IMR-90 (cell line): ENCODE measurements at regions not wholly inside any gene's neighbourhood (a gene's known extent, or its start where the extent isn't known, plus 50 kb on each side); places are given as distances from the start of the nearest gene placed in this dataset.

Experiments
- ATAC-seq: fragments of 200-7000 bp; cut with Tn5 transposase; 2 replicates; pipeline ENCODE4 v1.9.1; 2020; ENCODE audit warnings: low read depth, mild to moderate bottlenecking, moderate library complexity
- BruUV-seq: library from RNA; stranded (reverse); fragments of 400-500 nt; replicated peaks from 2 replicates; lab custom pipeline; 2021; lab: Mats Ljungman, UMichigan
- CTCF ChIA-PET: fragments of 300-600 bp; formaldehyde crosslinking; extraction: SDS; loops from one replicate; lab custom pipeline; 2021; ENCODE audit warnings: antibody characterized with exemption; lab: Yijun Ruan, JAX
- POLR2A ChIA-PET: fragments of 300-600 bp; sonication (Branson Sonifier 250); formaldehyde crosslinking; loops from one replicate; lab custom pipeline; 2022; ENCODE audit warnings: antibody characterized with exemption; ENCODE audit not compliant: unreplicated experiment; lab: Charles Lee
- DNase-seq: peaks from one replicate; pipeline ENCODE4 v3.0.0; 2013
- H2AFZ ChIP-seq: replicated peaks from 2 replicates; pipeline ENCODE3; 2013; ENCODE audit warnings: low read length, mild to moderate bottlenecking; ENCODE audit not compliant: poor library complexity
- H2AK5ac ChIP-seq: 2 replicates; pipeline ENCODE4 v1.6.1; 2013; ENCODE audit warnings: low read depth, low read length, inconsistent platforms
- H2AK9ac ChIP-seq: replicated peaks from 2 replicates; pipeline ENCODE3; 2013; ENCODE audit warnings: mild to moderate bottlenecking, low read depth, low read length, moderate library complexity; ENCODE audit not compliant: poor library complexity
- H2BK120ac ChIP-seq: 2 replicates; pipeline ENCODE4 v1.6.1; 2013; ENCODE audit warnings: low read depth, low read length, inconsistent platforms
- H2BK15ac ChIP-seq: 3 replicates; pipeline ENCODE4 v1.6.1; 2013; ENCODE audit warnings: low read depth, low read length, inconsistent platforms
- H2BK20ac ChIP-seq: 2 replicates; pipeline ENCODE4 v1.6.1; 2013; ENCODE audit warnings: low read depth, mild to moderate bottlenecking, inconsistent platforms, low read length, moderate library complexity
- H2BK5ac ChIP-seq: 2 replicates; pipeline ENCODE4 v1.6.1; 2013; ENCODE audit warnings: mild to moderate bottlenecking, low read depth, low read length, inconsistent platforms; ENCODE audit not compliant: poor library complexity, severe bottlenecking
- H3K14ac ChIP-seq: replicated peaks from 2 replicates; pipeline ENCODE4 v1.6.1; 2013; ENCODE audit warnings: low read depth, low read length, inconsistent platforms
- H3K18ac ChIP-seq: 2 replicates; pipeline ENCODE4 v1.6.1; 2013; ENCODE audit warnings: low read depth, low read length, control low read depth
- H3K23ac ChIP-seq: 2 replicates; pipeline ENCODE4 v1.6.1; 2013; ENCODE audit warnings: low read depth, low read length, inconsistent platforms
- H3K27ac ChIP-seq: 2 replicates; pipeline ENCODE4 v1.5.1; 2013; ENCODE audit warnings: mild to moderate bottlenecking, control low read depth, low read length; ENCODE audit not compliant: insufficient read depth
- H3K27me3 ChIP-seq: 2 replicates; pipeline ENCODE4 v1.6.1; 2013; ENCODE audit warnings: low read length; ENCODE audit not compliant: control insufficient read depth, insufficient read depth
- H3K36me3 ChIP-seq: 2 replicates; pipeline ENCODE4 v1.6.1; 2013; ENCODE audit warnings: low read length, mixed read lengths; ENCODE audit not compliant: control insufficient read depth, insufficient read depth
- H3K4ac ChIP-seq: 2 replicates; pipeline ENCODE4 v1.6.1; 2013; ENCODE audit warnings: low read depth, low read length, inconsistent platforms
- H3K4me1 ChIP-seq: 2 replicates; pipeline ENCODE4 v1.6.1; 2013; ENCODE audit warnings: low read length, mixed read lengths; ENCODE audit not compliant: control insufficient read depth, insufficient read depth
- H3K4me2 ChIP-seq: 2 replicates; pipeline ENCODE4 v1.6.1; 2013; ENCODE audit warnings: low read depth, mild to moderate bottlenecking, control low read depth, low read length, moderate library complexity
- H3K4me3 ChIP-seq: 2 replicates; pipeline ENCODE4 v1.5.1; 2013; ENCODE audit warnings: low read depth, mild to moderate bottlenecking, control low read depth, low read length, moderate library complexity; ENCODE audit not compliant: insufficient read depth
- H3K56ac ChIP-seq: 2 replicates; pipeline ENCODE4 v1.6.1; 2013; ENCODE audit warnings: low read length, inconsistent platforms; ENCODE audit not compliant: insufficient read depth; ENCODE audit errors: extremely low read depth
- H3K79me1 ChIP-seq, 2 experiments: 2 replicates each; pipeline ENCODE4 v1.6.1; 2013; ENCODE audit warnings: low read length in 2 of 2, inconsistent platforms in 1 of 2, low read depth in 1 of 2
- H3K9ac ChIP-seq: 2 replicates; pipeline ENCODE4 v1.6.1; 2013; ENCODE audit warnings: low read depth, low read length, control low read depth
- H3K9me1 ChIP-seq: 2 replicates; pipeline ENCODE4 v1.6.1; 2013; ENCODE audit warnings: low read length, inconsistent platforms; ENCODE audit not compliant: insufficient read depth
- H3K9me3 ChIP-seq: 2 replicates; pipeline ENCODE4 v1.6.1; 2013; ENCODE audit warnings: low read length; ENCODE audit not compliant: control insufficient read depth, insufficient read depth
- H4K20me1 ChIP-seq: 2 replicates; pipeline ENCODE4 v1.6.1; 2013; ENCODE audit warnings: low read length, inconsistent platforms; ENCODE audit not compliant: insufficient read depth
- H4K5ac ChIP-seq: 2 replicates; pipeline ENCODE4 v1.6.1; 2013; ENCODE audit warnings: mild to moderate bottlenecking, low read depth, low read length, control low read depth
- H4K8ac ChIP-seq, 2 experiments: 2 replicates each; pipeline ENCODE4 v1.6.1; 2013; ENCODE audit warnings: low read depth in 2 of 2, low read length in 2 of 2, control low read depth in 1 of 2, inconsistent platforms in 1 of 2
- H4K91ac ChIP-seq: 2 replicates; pipeline ENCODE4 v1.6.1; 2013; ENCODE audit warnings: low read depth, low read length, inconsistent platforms; ENCODE audit not compliant: insufficient read depth
- BHLHE40 ChIP-seq: fragments of 150-350 bp; IDR thresholded peaks from 2 replicates; pipeline ENCODE4 v1.6.1; 2016; ENCODE audit warnings: mild to moderate bottlenecking, low read depth, low read length
- CTCF ChIP-seq: conservative IDR thresholded peaks from 2 replicates; pipeline ENCODE4 v1.5.1; 2012; ENCODE audit warnings: mild to moderate bottlenecking, low read depth, low read length, improper control_type of control experiment
- FOS ChIP-seq: fragments of 150-350 bp; IDR thresholded peaks from 2 replicates; pipeline ENCODE4 v1.6.1; 2016; ENCODE audit warnings: low read depth, low read length
- MAFK ChIP-seq: IDR thresholded peaks from 2 replicates; pipeline ENCODE4 v1.6.1; 2012; ENCODE audit warnings: low read depth, low read length, improper control_type of control experiment
- WGBS, 2 experiments: methylation state at CpG; one replicate each; pipeline versions ENCODE4 v1.1.5 to v1.1.7; 2013; ENCODE audit warnings: missing lambda C conversion rate in 2 of 2; ENCODE audit not compliant: insufficient read length in 1 of 2; ENCODE audit errors: extremely low coverage in 2 of 2; 5-methylcytosine and 5-hydroxymethylcytosine counted together
- dilution Hi-C: fragments of 300-500 bp; cut with HindIII; formaldehyde crosslinking; loops from one replicate; pipeline ENCODE4 v1.14.3; 2018; ENCODE audit warnings: low sequenced_read_pairs; ENCODE audit not compliant: unreplicated experiment
- in situ Hi-C: fragments of 300-500 bp; cut with MboI; formaldehyde crosslinking; loops from 3 replicates; pipeline ENCODE4 v1.14.3; 2019; ENCODE audit warnings: low sequenced_read_pairs, inconsistent platforms, mixed read lengths
- intact Hi-C: fragments of 100-400 bp; cut with micrococcal nuclease; formaldehyde crosslinking; loops from 2 replicates; pipeline ENCODE4 v1.10.0; 2022

- ChIA-PET CTCF (interaction anchor here (1.5 kb wide), 1 partner anchor 10 kb away, joined by 6 read pairs; no protein-coding TSS in a partner anchor), POLR2A (no interaction called here)
- in situ Hi-C loops = no loop called here
Measured at GRCh38 chr12:89960011-89960507, 251.4 kb upstream of the ATP2B1 start.

More at GRCh38 chr12:89960011-89960507, 251.4 kb upstream of the ATP2B1 start:
- BruUV-seq = no TSS peak
- H4K5ac ChIP-seq = no peak overlapping the region
- H2AK9ac ChIP-seq = no peak overlapping the region
- peak; percentile 74 for DNase-seq
- no peak overlapping the region for H3K4me2 ChIP-seq
- H3K79me1 ChIP-seq = no peaks in the 10 kb centered on the region
- no peak overlapping the region for H2AFZ ChIP-seq
- H3K4ac ChIP-seq = no peak overlapping the region
- no peak overlapping the region for H3K14ac ChIP-seq
- H3K23ac ChIP-seq = no peak overlapping the region
- H3K56ac ChIP-seq = no peak overlapping the region
- dilution Hi-C loops = no loop called here
- no peak overlapping the region for H3K4me3 ChIP-seq
- no CpG with 5 or more reads among the region's 2 CpGs for WGBS, 2 experiments
- no peak overlapping the region for H2AK5ac ChIP-seq
- H3K4me1 ChIP-seq = no peaks in the 10 kb centered on the region
- no peak overlapping the region for H2BK120ac ChIP-seq
- TF ChIP-seq MAFK = no peak
- no peak for TF ChIP-seq FOS
- no peak for TF ChIP-seq BHLHE40
- TF ChIP-seq CTCF = no peak
- no peak overlapping the region for H3K18ac ChIP-seq
- H4K20me1 ChIP-seq = no peaks in the 10 kb centered on the region
- H2BK15ac ChIP-seq = no peak overlapping the region
- H4K8ac ChIP-seq = no peak overlapping the region
- H2BK20ac ChIP-seq = no peak overlapping the region
- ATAC-seq = no peak
- H3K9me1 ChIP-seq = no peaks in the 10 kb centered on the region
- H3K36me3 ChIP-seq = no peaks in the 10 kb centered on the region
- no peaks in the 10 kb centered on the region for H3K9me3 ChIP-seq
- no peak overlapping the region for H2BK5ac ChIP-seq
- no peaks in the 10 kb centered on the region for H3K27me3 ChIP-seq
- intact Hi-C loops = no loop called here
- H3K9ac ChIP-seq = no peak overlapping the region
- no peak overlapping the region for H3K27ac ChIP-seq
- no peak overlapping the region for H4K91ac ChIP-seq
